CD4-positive, alpha-beta T cell treated with Interleukin-1 beta for 1 hour (primary cell): ENCODE measurements at regions not wholly inside any gene's neighbourhood (a gene's known extent, or its start where the extent isn't known, plus 50 kb on each side); places are given as distances from the start of the nearest gene placed in this dataset.
A peak's percentile ranks its signal among the peaks of the same experiment; 100 is the strongest.

Experiments used
- DNase-seq, 2 donors: peaks; one replicate each; pipeline ENCODE4 v3.0.0-alpha.2; 2020 to 2022

GRCh38 chr3:30341079-30341478, 265.3 kb upstream of the TGFBR2 start:
- no peak for DNase-seq

- DNase-seq = no peak
Measured at GRCh38 chr3:30341851-30342250, 264.6 kb upstream of the TGFBR2 start.

- DNase-seq = no peak
Measured at GRCh38 chr3:30342318-30343060, 263.9 kb upstream of the TGFBR2 start.

GRCh38 chr3:30343067-30343831, 263.2 kb upstream of the TGFBR2 start:
- no peak for DNase-seq

- DNase-seq = no peak
Measured at GRCh38 chr3:30343861-30344260, 262.5 kb upstream of the TGFBR2 start.

GRCh38 chr3:30344288-30344687, 262.1 kb upstream of the TGFBR2 start:
- no peak for DNase-seq

GRCh38 chr3:30346933-30347320, 259.5 kb upstream of the TGFBR2 start:
- no peak for DNase-seq

GRCh38 chr3:30347679-30348216, 258.7 kb upstream of the TGFBR2 start:
- no peak for DNase-seq

GRCh38 chr3:30349507-30349906, 256.9 kb upstream of the TGFBR2 start:
- no peak for DNase-seq

- no peak for DNase-seq
Measured at GRCh38 chr3:30350011-30350410, 256.4 kb upstream of the TGFBR2 start.

- DNase-seq = no peak
Measured at GRCh38 chr3:30350901-30351300, 255.5 kb upstream of the TGFBR2 start.

GRCh38 chr3:30352410-30353318, 253.7 kb upstream of the TGFBR2 start:
- no peak for DNase-seq

GRCh38 chr3:30353711-30354467, 252.5 kb upstream of the TGFBR2 start:
- peak; percentile 58 to 77 for DNase-seq

- no peak for DNase-seq
Measured at GRCh38 chr3:30354513-30354912, 251.9 kb upstream of the TGFBR2 start.

- DNase-seq = no peak
Measured at GRCh38 chr3:30354972-30355371, 251.4 kb upstream of the TGFBR2 start.

- DNase-seq = no peak
Measured at GRCh38 chr3:30355622-30356021, 250.8 kb upstream of the TGFBR2 start.

- no peak for DNase-seq
Measured at GRCh38 chr3:30356866-30357753, 249.3 kb upstream of the TGFBR2 start.

- DNase-seq = no peak
Measured at GRCh38 chr3:30357897-30358296, 248.5 kb upstream of the TGFBR2 start.

- no peak for DNase-seq
Measured at GRCh38 chr3:30358871-30359270, 247.5 kb upstream of the TGFBR2 start.

GRCh38 chr3:30368978-30369377, 237.4 kb upstream of the TGFBR2 start:
- DNase-seq = no peak

GRCh38 chr3:30370681-30371271, 235.6 kb upstream of the TGFBR2 start:
- DNase-seq = no peak
